ENCODE measurements at regions not wholly inside any gene's neighbourhood (a gene's known extent, or its start where the extent isn't known, plus 50 kb on each side); places are given as distances from the start of the nearest gene placed in this dataset.
A peak's percentile ranks its signal among the peaks of the same experiment; 100 is the strongest.

DNA sequence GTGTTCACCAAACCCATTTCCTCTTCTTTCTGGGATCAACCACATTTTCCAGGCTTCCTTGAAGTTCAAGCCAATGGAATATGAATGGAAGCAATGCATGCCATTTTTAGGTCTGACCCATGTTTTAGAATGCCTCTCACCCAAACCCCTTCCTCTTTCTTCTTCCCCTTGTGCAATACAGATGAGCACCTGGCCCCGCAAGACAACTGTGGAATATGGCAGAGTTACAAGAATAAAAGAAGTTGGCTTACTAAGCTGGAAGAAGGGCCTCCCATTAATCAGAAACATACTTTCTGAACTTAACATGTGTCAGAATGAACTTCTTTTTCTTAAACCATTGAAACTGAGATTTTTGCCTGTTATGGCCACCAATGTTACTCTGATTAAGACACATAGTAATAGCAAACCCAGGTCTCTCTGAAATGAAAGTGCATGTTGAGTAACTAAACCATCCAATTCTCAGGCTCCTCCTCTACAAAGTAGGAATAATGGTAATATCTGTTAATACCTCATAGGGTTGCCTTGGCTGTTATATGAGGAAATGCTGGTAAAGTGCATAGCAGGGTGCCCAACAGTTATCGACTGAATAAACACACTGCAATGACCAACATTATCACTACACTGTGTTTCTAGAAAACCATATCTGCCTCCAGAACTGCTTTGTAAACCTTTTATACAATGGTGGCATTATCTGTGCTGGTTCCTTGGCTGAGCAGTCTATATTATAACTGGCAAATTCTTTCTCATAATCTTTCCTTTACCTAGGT, 382.2 kb upstream of the NRP1 start:
- POLR2A ChIA-PET: no interaction called here
- Mint-ChIP-seq H3K27me3 (peaks cover 0 to 33% (median 14%) of the 10 kb centered on the region in 5 donors), H3K4me1 (no peaks in the 10 kb centered on the region), H3K36me3 (no peaks in the 10 kb centered on the region), H3K9me3 (no peaks in the 10 kb centered on the region), H3K27ac (no peak overlapping the region), H3K4me3 (no peak overlapping the region)
- Histone ChIP-seq H3K27me3 (ENCODE audit: control insufficient read depth in 2 of 2, insufficient read depth in 2 of 2, low read length in 2 of 2) (no peaks in the 10 kb centered on the region), H3K4me1 (ENCODE audit: control insufficient read depth in 2 of 2, insufficient read depth in 2 of 2, low read length in 2 of 2) (no peaks in the 10 kb centered on the region), H3K27ac (ENCODE audit: low read depth, low read length) (no peak overlapping the region), H3K36me3 (ENCODE audit: control insufficient read depth in 2 of 3, insufficient read depth in 3 of 3, low read length in 3 of 3) (no peaks in the 10 kb centered on the region), H3K4me3 (ENCODE audit: low read length) (no peak overlapping the region), H3K9me3 (ENCODE audit: control insufficient read depth in 2 of 3, low read length in 3 of 3) (no peaks in the 10 kb centered on the region)
- ATAC-seq (no peak), DNase-seq (no peak)
- CTCF ChIA-PET: no interaction called here
- intact Hi-C loops (cut with micrococcal nuclease): no loop called here

DNA sequence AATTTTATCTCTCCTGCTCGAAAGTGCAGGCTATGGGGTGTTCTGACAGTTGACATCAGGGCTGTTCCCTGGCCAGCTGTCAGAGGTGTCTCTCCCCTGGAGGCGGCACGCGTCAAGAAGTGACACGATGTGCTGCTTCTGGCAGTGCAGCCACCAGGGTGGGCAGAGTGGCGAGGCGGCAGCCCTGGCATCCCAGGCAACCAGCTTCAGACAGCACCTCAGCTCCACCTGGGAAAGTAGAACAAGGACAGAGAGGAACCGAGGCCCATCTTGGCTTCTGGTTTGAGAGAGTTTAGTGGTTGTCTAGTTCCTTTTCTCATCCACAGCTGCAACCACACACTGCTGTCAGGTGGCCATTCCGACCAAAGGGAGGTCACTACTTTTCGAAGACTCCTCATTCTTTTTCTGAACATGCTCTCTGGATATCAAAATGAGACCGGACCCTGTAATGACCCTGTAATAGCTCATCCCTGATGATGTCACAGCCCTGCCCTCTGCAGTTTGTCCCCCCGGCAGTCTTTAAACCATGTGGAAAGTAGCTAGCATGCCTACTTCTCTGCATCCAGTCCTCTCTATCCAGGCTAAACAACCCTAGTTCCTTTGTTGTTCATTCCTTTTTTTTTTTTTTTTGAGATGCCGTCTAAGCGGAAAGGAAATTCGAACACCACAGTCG, 381.0 kb upstream of the NRP1 start:
- H3K27me3 Mint-ChIP-seq: peaks cover 0 to 33% (median 14%) of the 10 kb centered on the region in 5 donors
- ChIA-PET CTCF (no interaction called here), POLR2A (no interaction called here)
- no peaks in the 10 kb centered on the region for H3K27me3 ChIP-seq (ENCODE audit: control insufficient read depth in 2 of 2, insufficient read depth in 2 of 2, low read length in 2 of 2)
- H3K27ac ChIP-seq (ENCODE audit: low read depth, low read length): no peak overlapping the region
- no peaks in the 10 kb centered on the region for H3K36me3 ChIP-seq (ENCODE audit: control insufficient read depth in 2 of 3, insufficient read depth in 3 of 3, low read length in 3 of 3)
- DNase-seq (no peak), ATAC-seq (peak; percentile 38)
- H3K9me3 Mint-ChIP-seq: no peaks in the 10 kb centered on the region
- H3K36me3 Mint-ChIP-seq: no peaks in the 10 kb centered on the region
- H3K4me1 Mint-ChIP-seq: no peaks in the 10 kb centered on the region
- no peak overlapping the region for H3K27ac Mint-ChIP-seq
- no peak overlapping the region for H3K4me3 ChIP-seq (ENCODE audit: low read length)
- H3K4me3 Mint-ChIP-seq: no peak overlapping the region
- no peaks in the 10 kb centered on the region for H3K9me3 ChIP-seq (ENCODE audit: control insufficient read depth in 2 of 3, low read length in 3 of 3)
- H3K4me1 ChIP-seq (ENCODE audit: control insufficient read depth in 2 of 2, insufficient read depth in 2 of 2, low read length in 2 of 2): no peaks in the 10 kb centered on the region
- intact Hi-C loops (cut with micrococcal nuclease): no loop called here

DNA sequence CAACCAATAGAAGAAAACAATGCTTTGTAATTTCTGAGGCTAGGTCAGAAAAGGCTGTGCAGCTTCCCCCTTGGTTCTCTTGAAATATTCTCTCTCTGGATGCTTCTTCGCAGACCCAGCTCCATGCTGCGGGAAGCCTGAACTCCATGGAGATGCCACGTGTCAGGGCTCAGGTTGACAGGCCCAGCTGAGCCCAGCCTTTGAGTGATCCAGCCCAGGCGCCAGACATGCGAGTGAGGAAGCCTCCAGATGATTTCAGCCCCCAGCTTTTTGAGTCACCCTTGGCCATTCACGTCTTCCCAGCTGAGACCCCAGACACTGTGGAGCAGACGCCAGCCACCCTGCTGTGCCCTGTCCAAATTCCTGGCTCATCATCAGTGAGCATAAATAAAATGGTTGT, 378.4 kb upstream of the NRP1 start:
- POLR2A ChIA-PET: no interaction called here
- Histone ChIP-seq H3K27ac (ENCODE audit: low read depth, low read length) (no peak overlapping the region), H3K9me3 (ENCODE audit: control insufficient read depth in 2 of 3, low read length in 3 of 3) (no peaks in the 10 kb centered on the region), H3K36me3 (ENCODE audit: control insufficient read depth in 2 of 3, insufficient read depth in 3 of 3, low read length in 3 of 3) (no peaks in the 10 kb centered on the region), H3K4me1 (ENCODE audit: control insufficient read depth in 2 of 2, insufficient read depth in 2 of 2, low read length in 2 of 2) (no peaks in the 10 kb centered on the region), H3K27me3 (ENCODE audit: control insufficient read depth in 2 of 2, insufficient read depth in 2 of 2, low read length in 2 of 2) (no peaks in the 10 kb centered on the region), H3K4me3 (ENCODE audit: low read length) (no peak overlapping the region)
- no peaks in the 10 kb centered on the region for H3K9me3 Mint-ChIP-seq
- peaks cover 0 to 36% (median 14%) of the 10 kb centered on the region in 5 donors for H3K27me3 Mint-ChIP-seq
- no peaks in the 10 kb centered on the region for H3K4me1 Mint-ChIP-seq
- CTCF ChIA-PET: no interaction called here
- no peak overlapping the region for H3K27ac Mint-ChIP-seq
- H3K36me3 Mint-ChIP-seq: no peaks in the 10 kb centered on the region
- no peak for ATAC-seq
- no peak for DNase-seq
- no peak overlapping the region for H3K4me3 Mint-ChIP-seq
- intact Hi-C loops (cut with micrococcal nuclease): no loop called here

DNA sequence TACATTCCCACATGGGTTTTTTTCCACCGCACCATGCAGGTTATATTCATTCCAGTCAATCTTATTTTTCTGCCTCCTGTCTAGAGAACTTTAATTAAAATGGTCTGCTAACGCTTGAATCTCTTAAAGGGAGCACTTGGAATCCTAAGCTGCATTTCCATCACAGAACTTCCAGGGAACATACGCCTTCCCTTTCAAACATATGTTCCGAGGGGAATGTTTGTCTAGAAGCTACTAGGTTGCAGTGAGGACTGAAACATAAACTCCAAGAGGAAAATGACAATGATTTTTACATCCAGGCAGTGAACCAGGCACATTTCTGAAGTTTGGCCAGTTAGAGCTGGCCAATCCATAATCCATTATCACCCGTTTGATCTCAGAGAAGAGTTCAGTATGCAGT, 375.5 kb upstream of the NRP1 start:
- H3K27me3 Mint-ChIP-seq: peaks cover 0 to 42% (median 18%) of the 10 kb centered on the region in 5 donors
- Histone ChIP-seq H3K4me1 (ENCODE audit: control insufficient read depth in 2 of 2, insufficient read depth in 2 of 2, low read length in 2 of 2) (no peaks in the 10 kb centered on the region), H3K27me3 (ENCODE audit: control insufficient read depth in 2 of 2, insufficient read depth in 2 of 2, low read length in 2 of 2) (no peaks in the 10 kb centered on the region), H3K36me3 (ENCODE audit: control insufficient read depth in 2 of 3, insufficient read depth in 3 of 3, low read length in 3 of 3) (no peaks in the 10 kb centered on the region), H3K4me3 (ENCODE audit: low read length) (no peak overlapping the region), H3K27ac (ENCODE audit: low read depth, low read length) (no peak overlapping the region), H3K9me3 (ENCODE audit: control insufficient read depth in 2 of 3, low read length in 3 of 3) (no peaks in the 10 kb centered on the region)
- DNase-seq: no peak
- intact Hi-C loops (cut with micrococcal nuclease): no loop called here
- no peaks in the 10 kb centered on the region for H3K9me3 Mint-ChIP-seq
- CTCF ChIA-PET: interaction anchor here (0.6 kb wide), 1 partner anchor 516 kb away, joined by 3 read pairs; no protein-coding TSS in a partner anchor
- no peak for ATAC-seq
- H3K36me3 Mint-ChIP-seq: no peaks in the 10 kb centered on the region
- H3K27ac Mint-ChIP-seq: no peak overlapping the region
- H3K4me1 Mint-ChIP-seq: no peaks in the 10 kb centered on the region
- POLR2A ChIA-PET: no interaction called here
- H3K4me3 Mint-ChIP-seq: no peak overlapping the region

DNA sequence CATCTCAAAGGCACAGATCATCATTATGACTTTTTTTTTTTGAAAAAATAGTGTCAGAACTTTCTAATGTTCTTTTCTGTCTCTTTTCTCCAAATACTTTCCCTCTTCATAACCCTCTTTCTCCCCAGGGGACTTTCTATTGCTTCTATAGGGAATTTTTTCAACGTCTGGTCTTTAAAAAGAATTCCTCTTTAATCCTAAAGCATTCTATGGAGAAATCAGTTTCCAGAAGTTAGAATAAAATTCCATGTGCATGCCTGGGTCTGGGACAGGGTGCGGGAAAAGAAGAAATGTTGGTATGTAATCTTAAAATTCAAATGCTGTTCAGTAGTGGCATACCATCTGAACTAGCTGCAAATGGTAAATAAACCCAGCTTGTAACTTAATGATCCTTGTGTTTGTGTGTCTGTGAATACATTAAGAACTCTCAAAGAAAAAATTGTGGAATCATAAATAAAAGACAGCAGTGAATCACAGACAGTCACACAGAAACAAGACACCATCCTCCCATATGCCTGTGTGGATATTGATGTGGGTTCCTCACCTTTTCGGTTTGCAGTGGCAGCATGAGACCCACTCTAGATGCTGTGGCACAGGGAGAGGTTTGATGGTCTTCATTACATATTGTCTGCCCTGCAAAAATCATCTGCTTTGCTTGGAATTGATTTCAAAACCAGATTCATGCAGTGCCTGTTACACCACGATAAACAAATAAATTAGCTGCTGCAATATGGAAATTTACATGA, 374.7 kb upstream of the NRP1 start:
- POLR2A ChIA-PET: no interaction called here
- H3K4me1 ChIP-seq (ENCODE audit: control insufficient read depth in 2 of 2, insufficient read depth in 2 of 2, low read length in 2 of 2): no peaks in the 10 kb centered on the region
- H3K27ac Mint-ChIP-seq: no peak overlapping the region
- intact Hi-C loops (cut with micrococcal nuclease): no loop called here
- DNase-seq (no peak), ATAC-seq (no peak)
- no peaks in the 10 kb centered on the region for H3K9me3 Mint-ChIP-seq
- no peaks in the 10 kb centered on the region for H3K27me3 ChIP-seq (ENCODE audit: control insufficient read depth in 2 of 2, insufficient read depth in 2 of 2, low read length in 2 of 2)
- no peaks in the 10 kb centered on the region for H3K4me1 Mint-ChIP-seq
- H3K27me3 Mint-ChIP-seq: peaks cover 0 to 34% (median 19%) of the 10 kb centered on the region in 5 donors
- H3K36me3 Mint-ChIP-seq: no peaks in the 10 kb centered on the region
- H3K4me3 ChIP-seq (ENCODE audit: low read length): no peak overlapping the region
- H3K27ac ChIP-seq (ENCODE audit: low read depth, low read length): no peak overlapping the region
- H3K9me3 ChIP-seq (ENCODE audit: control insufficient read depth in 2 of 3, low read length in 3 of 3): no peaks in the 10 kb centered on the region
- no peak overlapping the region for H3K4me3 Mint-ChIP-seq
- H3K36me3 ChIP-seq (ENCODE audit: control insufficient read depth in 2 of 3, insufficient read depth in 3 of 3, low read length in 3 of 3): no peaks in the 10 kb centered on the region
- CTCF ChIA-PET: interaction anchor here (0.6 kb wide), 1 partner anchor 1847 kb away, joined by 4 read pairs; no protein-coding TSS in a partner anchor

DNA sequence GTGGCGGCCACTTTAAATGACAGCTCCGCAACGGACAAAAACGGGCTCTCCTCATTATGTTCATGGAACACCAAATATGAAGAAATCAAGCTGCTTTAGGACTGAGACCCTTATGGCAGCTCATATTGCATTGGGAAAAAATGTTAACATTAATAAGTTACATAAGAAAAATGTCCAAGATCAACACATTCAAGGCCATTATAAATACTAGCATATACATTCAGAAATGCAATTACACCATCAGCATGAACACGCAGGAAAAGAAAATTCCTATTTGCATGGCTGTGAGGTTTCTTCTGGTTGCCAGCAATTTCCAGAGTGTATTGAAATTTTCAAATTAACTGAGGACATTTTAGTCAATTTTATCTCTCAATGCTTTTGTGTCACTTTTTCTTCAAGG, 374.1 kb upstream of the NRP1 start:
- CTCF ChIA-PET: interaction anchor here (0.6 kb wide), 1 partner anchor 1846 kb away, joined by 4 read pairs; no protein-coding TSS in a partner anchor

More for the DNA sequence above, 374.1 kb upstream of the NRP1 start:
- H3K36me3 Mint-ChIP-seq: no peaks in the 10 kb centered on the region
- no peak overlapping the region for H3K27ac ChIP-seq (ENCODE audit: low read depth, low read length)
- no peak overlapping the region for H3K27ac Mint-ChIP-seq
- H3K9me3 ChIP-seq (ENCODE audit: control insufficient read depth in 2 of 3, low read length in 3 of 3): no peaks in the 10 kb centered on the region
- no peaks in the 10 kb centered on the region for H3K4me1 Mint-ChIP-seq
- H3K4me1 ChIP-seq (ENCODE audit: control insufficient read depth in 2 of 2, insufficient read depth in 2 of 2, low read length in 2 of 2): no peaks in the 10 kb centered on the region
- H3K27me3 Mint-ChIP-seq: peaks cover 0 to 30% (median 16%) of the 10 kb centered on the region in 5 donors
- ATAC-seq (no peak), DNase-seq (no peak)
- intact Hi-C loops (cut with micrococcal nuclease): no loop called here
- H3K27me3 ChIP-seq (ENCODE audit: control insufficient read depth in 2 of 2, insufficient read depth in 2 of 2, low read length in 2 of 2): no peaks in the 10 kb centered on the region
- H3K4me3 Mint-ChIP-seq: no peak overlapping the region
- H3K36me3 ChIP-seq (ENCODE audit: control insufficient read depth in 2 of 3, insufficient read depth in 3 of 3, low read length in 3 of 3): no peaks in the 10 kb centered on the region
- POLR2A ChIA-PET: no interaction called here
- H3K9me3 Mint-ChIP-seq: no peaks in the 10 kb centered on the region
- no peak overlapping the region for H3K4me3 ChIP-seq (ENCODE audit: low read length)

All from naive thymus-derived CD4-positive, alpha-beta T cell (primary cell).